Upper lobe of left lung (tissue), 6 donors: ENCODE measurements at regions not wholly inside any gene's neighbourhood (a gene's known extent, or its start where the extent isn't known, plus 50 kb on each side); places are given as distances from the start of the nearest gene placed in this dataset.
"Not testable (repeated sequence)": the region's sequence is repeated elsewhere in the genome, so short reads cannot be mapped to it uniquely, and the experiment has no call there.

Experiments used
- ATAC-seq, 2 donors: fragments of 200-7000 bp; cut with Tn5 transposase; one replicate each; pipeline ENCODE4 v1.9.1; 2022; ENCODE audit warnings: mild to moderate bottlenecking in 2 of 2, moderate library complexity in 2 of 2; ENCODE audit not compliant: low FRiP score in 2 of 2
- DNase-seq, 2 donors: peaks; one replicate each; pipeline ENCODE4 v3.0.0-alpha.2; 2019 to 2020
- H3K27ac ChIP-seq, 4 donors: fragments of 200-600 bp; sonication (generic); one replicate each; pipeline ENCODE4 v1.5.1; 2016 to 2019
- H3K27me3 ChIP-seq, 4 donors: fragments of 200-600 bp; sonication (generic); one replicate each; pipeline ENCODE4 v1.5.1; 2017 to 2019
- H3K36me3 ChIP-seq, 4 donors: fragments of 200-600 bp; sonication (generic); one replicate each; pipeline ENCODE4 v1.5.1; 2016 to 2019
- H3K4me1 ChIP-seq, 4 donors: fragments of 200-600 bp; sonication (generic); one replicate each; pipeline ENCODE4 v1.5.1; 2018 to 2019
- H3K4me3 ChIP-seq, 4 donors: fragments of 200-600 bp; sonication (generic); one replicate each; pipeline ENCODE4 v1.5.1; 2017 to 2019; ENCODE audit warnings: mild to moderate bottlenecking in 2 of 4, moderate library complexity in 1 of 4
- H3K9me3 ChIP-seq, 4 donors: fragments of 200-600 bp; sonication (generic); one replicate each; pipeline ENCODE4 v1.5.1; 2018 to 2019
- EP300 ChIP-seq, 4 donors: sonication (generic); formaldehyde crosslinking; IDR thresholded peaks; one replicate each; pipeline ENCODE4 v1.5.1; 2017; ENCODE audit warnings: antibody characterized with exemption in 4 of 4, control low read depth in 2 of 4
- POLR2A ChIP-seq, 4 donors: fragments of 450-650 bp; IDR thresholded peaks; one replicate each; pipeline ENCODE4 v1.5.1; 2016 to 2017; ENCODE audit warnings: antibody characterized with exemption in 4 of 4, mild to moderate bottlenecking in 2 of 4
- POLR2AphosphoS5 ChIP-seq, 2 donors: sonication (generic); formaldehyde crosslinking; IDR thresholded peaks; one replicate each; pipeline ENCODE4 v1.5.1; 2017; ENCODE audit warnings: antibody characterized with exemption in 2 of 2
- WGBS, 2 donors: methylation state at CpG; one replicate each; pipeline ENCODE4 v1.1.5; 2017 to 2018; 5-methylcytosine and 5-hydroxymethylcytosine counted together
- TF ChIP-seq, protein P1 (sequence below), 6 experiments: fragments of 450-650 bp in 4 of 6; fragments of 200-600 bp in 2 of 6; sonication (generic) in 2 of 6; IDR thresholded peaks; one replicate each; pipeline ENCODE4 v1.5.1; 2016 to 2019; ENCODE audit warnings: antibody characterized with exemption in 6 of 6
- donor health status: DM: no; HTN: no; CAD: no; lungs with moderate emphysema.
- donor health status: DM: no; HTN: yes; CAD: no; lungs with severe emphysema.

DNA sequence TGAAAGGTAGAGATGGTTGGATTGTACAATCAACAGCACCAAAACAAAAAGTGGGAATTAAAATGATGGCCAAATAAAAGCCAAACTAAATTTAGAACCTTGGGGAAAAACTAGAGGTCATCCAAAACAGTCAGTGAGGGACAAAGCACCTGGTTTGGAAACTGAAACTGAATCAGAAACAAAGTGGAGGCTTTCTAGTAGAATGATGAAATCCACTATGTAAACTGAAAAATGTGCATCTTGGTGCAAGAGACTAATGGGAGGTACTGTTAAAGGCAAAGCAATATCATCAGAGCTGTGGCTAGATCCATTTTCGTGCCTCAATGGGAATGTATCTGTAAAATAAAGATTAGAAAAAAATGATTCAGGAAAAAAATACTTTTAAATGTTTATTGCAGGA is 380.0 kb upstream of the GJE1 start:
- TF ChIP-seq POLR2AphosphoS5 (IDR thresholded peaks at IDR 0.05) (no peak), EP300 (IDR thresholded peaks at IDR 0.05) (no peak)
- TF ChIP-seq, protein P1, sequence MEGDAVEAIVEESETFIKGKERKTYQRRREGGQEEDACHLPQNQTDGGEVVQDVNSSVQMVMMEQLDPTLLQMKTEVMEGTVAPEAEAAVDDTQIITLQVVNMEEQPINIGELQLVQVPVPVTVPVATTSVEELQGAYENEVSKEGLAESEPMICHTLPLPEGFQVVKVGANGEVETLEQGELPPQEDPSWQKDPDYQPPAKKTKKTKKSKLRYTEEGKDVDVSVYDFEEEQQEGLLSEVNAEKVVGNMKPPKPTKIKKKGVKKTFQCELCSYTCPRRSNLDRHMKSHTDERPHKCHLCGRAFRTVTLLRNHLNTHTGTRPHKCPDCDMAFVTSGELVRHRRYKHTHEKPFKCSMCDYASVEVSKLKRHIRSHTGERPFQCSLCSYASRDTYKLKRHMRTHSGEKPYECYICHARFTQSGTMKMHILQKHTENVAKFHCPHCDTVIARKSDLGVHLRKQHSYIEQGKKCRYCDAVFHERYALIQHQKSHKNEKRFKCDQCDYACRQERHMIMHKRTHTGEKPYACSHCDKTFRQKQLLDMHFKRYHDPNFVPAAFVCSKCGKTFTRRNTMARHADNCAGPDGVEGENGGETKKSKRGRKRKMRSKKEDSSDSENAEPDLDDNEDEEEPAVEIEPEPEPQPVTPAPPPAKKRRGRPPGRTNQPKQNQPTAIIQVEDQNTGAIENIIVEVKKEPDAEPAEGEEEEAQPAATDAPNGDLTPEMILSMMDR (IDR thresholded peaks at IDR 0.05), result no peak
- no peak for DNase-seq
- no peak overlapping the region for H3K27ac ChIP-seq
- whole genome bisulfite sequencing, 2 donors, result 58 to 83% methylated on average over 1 of the region's 1 CpG
- H3K36me3 ChIP-seq, result no peaks in the 10 kb centered on the region
- no peaks in the 10 kb centered on the region for H3K27me3 ChIP-seq
- H3K9me3 ChIP-seq, result no peaks in the 10 kb centered on the region
- no peaks in the 10 kb centered on the region for H3K4me1 ChIP-seq
- ATAC-seq, result no peak
- H3K4me3 ChIP-seq, result no peak overlapping the region

DNA sequence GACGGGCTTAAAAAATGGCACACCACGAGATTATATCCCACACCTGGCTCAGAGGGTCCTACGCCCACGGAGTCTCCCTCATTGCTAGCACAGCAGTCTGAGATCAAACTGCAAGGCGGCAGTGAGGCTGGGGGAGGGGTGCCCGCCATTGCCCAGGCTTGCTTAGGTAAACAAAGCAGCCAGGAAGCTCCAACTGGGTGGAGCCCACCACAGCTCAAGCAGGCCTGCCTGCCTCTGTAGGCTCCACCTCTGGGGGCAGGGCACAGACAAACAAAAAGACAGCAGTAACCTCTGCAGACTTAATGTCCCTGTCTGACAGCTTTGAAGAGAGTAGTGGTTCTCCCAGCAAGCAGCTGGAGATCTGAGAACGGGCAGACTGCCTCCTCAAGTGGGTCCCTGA is 386.4 kb upstream of the GJE1 start:
- H3K27me3 ChIP-seq, H3K9me3 ChIP-seq, ATAC-seq, H3K27ac ChIP-seq, DNase-seq, H3K4me3 ChIP-seq, H3K36me3 ChIP-seq, H3K4me1 ChIP-seq: not testable (repeated sequence)
- WGBS, 2 donors, result 75 to 79% methylated on average over 4 to 7 of the region's 7 CpGs

DNA sequence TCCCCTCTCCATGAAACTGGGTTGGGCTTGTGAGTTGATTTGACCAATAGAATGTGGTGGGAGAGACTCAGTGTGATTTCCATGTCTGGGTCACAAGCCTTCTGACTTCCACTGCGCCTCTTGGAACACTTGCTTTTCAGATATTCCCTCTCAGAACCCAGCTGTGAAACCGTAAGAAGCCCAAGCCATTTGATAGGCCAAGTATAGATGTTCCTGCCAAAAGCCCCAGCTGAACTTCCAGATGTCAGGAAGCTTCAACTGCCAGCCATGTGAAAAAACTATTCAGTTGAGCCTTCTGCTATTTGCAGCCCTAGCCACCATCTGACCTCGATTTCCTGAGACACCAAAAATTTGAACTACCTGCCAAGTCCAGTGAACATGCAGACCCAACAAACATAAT is 387.8 kb upstream of the GJE1 start:
- no peaks in the 10 kb centered on the region for H3K9me3 ChIP-seq
- 50 to 54% methylated on average over 3 of the region's 3 CpGs for WGBS, 2 donors
- no peak for ATAC-seq

DNA sequence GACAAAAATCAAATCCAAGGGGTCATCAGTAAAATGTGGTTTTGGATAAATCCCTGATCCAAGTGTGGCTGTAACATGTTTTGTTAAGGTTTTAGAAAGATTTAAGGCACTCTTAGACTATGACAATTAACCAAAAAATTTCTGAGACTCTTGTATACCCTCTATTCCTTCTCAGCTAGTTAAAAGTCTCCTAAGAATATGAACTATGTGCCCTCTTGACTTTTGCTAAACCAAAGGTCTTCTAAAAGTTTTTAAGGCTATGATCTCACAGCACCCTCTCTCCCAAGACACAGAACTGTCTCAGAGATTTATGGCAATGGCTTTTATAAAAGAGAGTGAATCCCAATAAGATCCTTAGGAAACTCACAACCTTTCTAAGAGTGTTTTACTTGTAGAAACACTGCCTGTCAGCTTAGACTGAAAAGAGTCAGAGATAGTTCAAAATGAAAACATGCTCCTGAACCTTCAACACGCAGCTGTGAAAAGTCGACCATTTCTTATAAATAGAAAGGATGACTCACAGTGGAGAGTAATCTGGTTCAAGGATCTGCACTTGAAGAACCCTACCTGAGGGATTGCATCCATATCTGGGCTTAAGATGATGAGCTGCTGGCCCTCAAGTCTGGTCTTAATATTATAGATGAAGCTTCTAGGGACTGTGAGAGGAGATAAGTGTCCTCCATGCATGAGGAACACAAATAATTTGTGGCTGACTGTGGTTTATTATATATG is 388.4 kb upstream of the GJE1 start:
- H3K36me3 ChIP-seq, result no peaks in the 10 kb centered on the region

More for the DNA sequence above, 387.8 kb upstream of the GJE1 start:
- no peak for DNase-seq
- Histone ChIP-seq H3K27ac (no peak overlapping the region), H3K4me1 (no peaks in the 10 kb centered on the region), H3K4me3 (no peak overlapping the region), H3K27me3 (no peaks in the 10 kb centered on the region), H3K36me3 (no peaks in the 10 kb centered on the region)
- TF ChIP-seq POLR2A (IDR thresholded peaks at IDR 0.05), result no peak

DNA sequence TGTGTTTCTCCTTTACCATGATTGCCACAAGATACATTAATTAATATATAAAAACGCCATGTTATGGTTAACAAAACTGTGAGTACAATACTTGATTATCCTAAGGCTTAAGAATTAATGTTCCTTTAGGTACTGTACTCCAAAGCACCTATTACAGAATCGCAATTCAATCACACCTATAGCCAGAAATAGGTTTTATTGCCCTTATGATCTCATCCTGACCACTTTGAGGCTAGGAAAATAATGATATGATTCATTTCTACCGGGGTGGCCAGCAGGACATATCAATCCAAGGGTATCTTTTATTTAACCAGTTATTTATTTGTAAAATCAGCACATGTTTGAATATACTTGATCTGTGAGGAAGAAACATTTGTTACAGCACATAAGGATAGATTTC is 396.6 kb upstream of the GJE1 start:
- 67 to 72% methylated on average over 3 of the region's 3 CpGs for WGBS, 2 donors
- no peak overlapping the region for H3K4me3 ChIP-seq
- DNase-seq (no peak), ATAC-seq (no peak)
- TF ChIP-seq POLR2A (IDR thresholded peaks at IDR 0.05) (no peak), POLR2AphosphoS5 (IDR thresholded peaks at IDR 0.05) (no peak), EP300 (IDR thresholded peaks at IDR 0.05) (no peak)
- TF ChIP-seq, protein P1 (IDR thresholded peaks at IDR 0.05), result no peak
- H3K4me1 ChIP-seq, result no peaks in the 10 kb centered on the region
- no peaks in the 10 kb centered on the region for H3K36me3 ChIP-seq
- H3K9me3 ChIP-seq, result no peaks in the 10 kb centered on the region
- no peaks in the 10 kb centered on the region for H3K27me3 ChIP-seq
- no peak overlapping the region for H3K27ac ChIP-seq

More for the DNA sequence above, 388.4 kb upstream of the GJE1 start:
- WGBS, 2 donors, result 78 to 86% methylated on average over 2 of the region's 2 CpGs
- DNase-seq, result no peak
- ATAC-seq, result no peak
- no peak overlapping the region for H3K27ac ChIP-seq
- no peak overlapping the region for H3K4me3 ChIP-seq
- no peaks in the 10 kb centered on the region for H3K9me3 ChIP-seq
- TF ChIP-seq, protein P1 (IDR thresholded peaks at IDR 0.05), result no peak
- TF ChIP-seq POLR2A (IDR thresholded peaks at IDR 0.05) (no peak), EP300 (IDR thresholded peaks at IDR 0.05) (no peak), POLR2AphosphoS5 (IDR thresholded peaks at IDR 0.05) (no peak)
- H3K4me1 ChIP-seq, result no peaks in the 10 kb centered on the region
- H3K27me3 ChIP-seq, result no peaks in the 10 kb centered on the region

DNA sequence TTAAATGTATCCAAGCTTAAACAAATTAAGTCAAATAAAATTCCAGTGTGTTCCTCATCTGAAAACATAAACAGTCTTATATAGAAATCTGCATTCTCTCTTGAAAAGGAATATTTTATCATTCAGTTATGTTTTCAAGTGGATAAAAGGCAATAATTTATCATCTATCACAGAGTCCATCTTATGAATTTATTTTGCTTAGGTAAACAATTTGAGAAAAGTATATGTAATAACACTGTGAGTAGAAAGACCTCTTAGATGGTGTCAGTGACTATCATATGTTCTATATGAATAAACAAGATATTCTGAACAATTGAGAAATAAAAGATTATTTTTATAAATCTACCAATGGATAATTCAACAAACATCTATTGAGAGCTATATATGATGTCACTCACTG is 397.6 kb upstream of the GJE1 start:
- DNase-seq (no peak), ATAC-seq (no peak)
- Histone ChIP-seq H3K9me3 (no peaks in the 10 kb centered on the region), H3K4me3 (no peak overlapping the region), H3K4me1 (no peaks in the 10 kb centered on the region), H3K36me3 (no peaks in the 10 kb centered on the region), H3K27ac (no peak overlapping the region), H3K27me3 (no peaks in the 10 kb centered on the region)
- TF ChIP-seq POLR2AphosphoS5 (IDR thresholded peaks at IDR 0.05) (no peak), POLR2A (IDR thresholded peaks at IDR 0.05) (no peak), EP300 (IDR thresholded peaks at IDR 0.05) (no peak)
- TF ChIP-seq, protein P1 (IDR thresholded peaks at IDR 0.05), result no peak
